OCI-LY7 (cell line): ENCODE measurements at regions not wholly inside any gene's neighbourhood (a gene's known extent, or its start where the extent isn't known, plus 50 kb on each side); places are given as distances from the start of the nearest gene placed in this dataset.

ENCODE experiments used
- BruUV-seq: library from RNA; stranded (reverse); fragments of 400-500 nt; replicated peaks from 2 replicates; lab custom pipeline; 2021; lab: Mats Ljungman, UMichigan
- CTCF ChIA-PET: fragments of 300-600 bp; sonication (Branson Sonifier 250); formaldehyde crosslinking; loops from one replicate; lab custom pipeline; 2022; ENCODE audit warnings: antibody characterized with exemption; ENCODE audit not compliant: unreplicated experiment; lab: Charles Lee
- POLR2A ChIA-PET: fragments of 300-600 bp; sonication (Branson Sonifier 250); formaldehyde crosslinking; loops from one replicate; lab custom pipeline; 2022; ENCODE audit warnings: antibody characterized with exemption; lab: Charles Lee
- DNase-seq: peaks from one replicate; pipeline ENCODE4 v3.0.0-alpha.2; 2015; ENCODE audit warnings: low spot score
- H2AFZ ChIP-seq: fragments of 200-600 bp; sonication (generic), shearing (Covaris generic); 2 replicates; pipeline ENCODE4 v1.6.1; 2014; ENCODE audit warnings: mild to moderate bottlenecking, antibody characterized with exemption, low read length, moderate library complexity
- H3K27ac ChIP-seq: fragments of 200-600 bp; sonication (generic); 2 replicates; pipeline ENCODE4 v1.5.1; 2014; ENCODE audit warnings: mixed run types, low read depth, mild to moderate bottlenecking, moderate library complexity, low read length, inconsistent platforms; ENCODE audit not compliant: poor library complexity, severe bottlenecking
- H3K36me3 ChIP-seq: fragments of 200-600 bp; sonication (generic); 2 replicates; pipeline ENCODE4 v1.6.1; 2014; ENCODE audit warnings: mild to moderate bottlenecking, antibody characterized with exemption, low read length, moderate library complexity, mixed read lengths; ENCODE audit not compliant: insufficient read depth
- H3K4me1 ChIP-seq: fragments of 200-600 bp; sonication (generic); 2 replicates; pipeline ENCODE4 v1.5.1; 2014; ENCODE audit warnings: mild to moderate bottlenecking, low read length; ENCODE audit not compliant: insufficient read depth, poor library complexity, severe bottlenecking
- H3K4me2 ChIP-seq: fragments of 200-600 bp; sonication (generic); 2 replicates; pipeline ENCODE4 v1.6.1; 2014; ENCODE audit warnings: mild to moderate bottlenecking, low read length
- H3K4me3 ChIP-seq: fragments of 200-600 bp; sonication (generic); 2 replicates; pipeline ENCODE4 v1.5.1; 2014; ENCODE audit warnings: mild to moderate bottlenecking, low read depth, low read length; ENCODE audit not compliant: poor library complexity, severe bottlenecking
- H3K79me2 ChIP-seq: fragments of 200-600 bp; sonication (generic); 2 replicates; pipeline ENCODE4 v1.6.1; 2016; ENCODE audit warnings: low read depth, mild to moderate bottlenecking, low read length, moderate library complexity, mixed read lengths; ENCODE audit not compliant: insufficient read depth
- H3K9me2 ChIP-seq: fragments of 200-600 bp; sonication (generic); 2 replicates; pipeline ENCODE4 v1.6.1; 2016; ENCODE audit warnings: mild to moderate bottlenecking, low read length, mixed read lengths; ENCODE audit not compliant: insufficient read depth
- H3K9me3 ChIP-seq: fragments of 200-600 bp; sonication (generic); 2 replicates; pipeline ENCODE4 v1.6.1; 2014; ENCODE audit warnings: mild to moderate bottlenecking, mixed run types, low read length, mixed read lengths
- H4K20me1 ChIP-seq: fragments of 200-600 bp; sonication (generic); 2 replicates; pipeline ENCODE4 v1.6.1; 2014; ENCODE audit warnings: mild to moderate bottlenecking, antibody characterized with exemption, low read length, moderate library complexity, mixed read lengths; ENCODE audit not compliant: insufficient read depth
- CTCF ChIP-seq: fragments of 200-600 bp; sonication (generic); conservative IDR thresholded peaks from 2 replicates; pipeline ENCODE4 v1.5.1; 2014; ENCODE audit warnings: mild to moderate bottlenecking, antibody characterized with exemption, low read length, moderate library complexity, mixed read lengths
- EZH2phosphoT487 ChIP-seq: fragments of 200-600 bp; sonication (generic); IDR thresholded peaks from 2 replicates; pipeline ENCODE4 v1.6.1; 2018; ENCODE audit warnings: low read depth, borderline replicate concordance, mild to moderate bottlenecking, mixed run types, antibody characterized with exemption, low read length, moderate library complexity, mixed read lengths
- intact Hi-C: fragments of 100-400 bp; cut with micrococcal nuclease; formaldehyde crosslinking; loops from one replicate; pipeline ENCODE4 v1.10.0; 2022; ENCODE audit not compliant: unreplicated experiment

GRCh38 chr17:71709271-71709890, 411.4 kb upstream of the SOX9 start:
- no peak overlapping the region for H3K4me3 ChIP-seq
- no peak overlapping the region for H3K27ac ChIP-seq
- H2AFZ ChIP-seq, result no peak overlapping the region
- BruUV-seq, result no TSS peak
- H4K20me1 ChIP-seq, result no peaks in the 10 kb centered on the region
- no peaks in the 10 kb centered on the region for H3K36me3 ChIP-seq
- TF ChIP-seq EZH2phosphoT487 (no peak), CTCF (no peak)
- no peaks in the 10 kb centered on the region for H3K4me1 ChIP-seq
- ChIA-PET POLR2A (no interaction called here), CTCF (no interaction called here)
- H3K79me2 ChIP-seq, result no peaks in the 10 kb centered on the region
- intact Hi-C loops, result no loop called here
- DNase-seq, result no peak
- H3K9me3 ChIP-seq, result no peaks in the 10 kb centered on the region
- no peak overlapping the region for H3K4me2 ChIP-seq
- no peaks in the 10 kb centered on the region for H3K9me2 ChIP-seq

DNA sequence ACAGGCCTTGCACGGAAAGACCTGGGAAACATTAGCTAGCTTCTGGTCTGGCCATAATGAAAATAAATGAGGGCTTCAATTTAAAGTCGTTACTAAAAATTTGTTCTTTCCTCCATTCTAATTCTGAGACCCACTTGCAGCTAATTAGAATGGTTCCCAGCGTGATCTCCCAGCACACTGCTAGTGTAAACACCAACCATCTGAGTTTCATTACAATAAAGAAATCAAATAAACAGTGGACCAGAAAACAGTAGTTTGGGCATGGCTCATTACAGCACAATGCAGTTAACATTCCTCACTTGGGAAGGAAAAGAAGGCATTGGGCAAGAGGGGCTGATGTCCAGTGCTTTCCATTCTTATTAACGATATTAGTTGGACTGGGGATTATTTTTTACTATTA, 410.9 kb upstream of the SOX9 start:
- intact Hi-C loops, result no loop called here
- no peak for DNase-seq
- Histone ChIP-seq H3K4me2 (no peak overlapping the region), H3K36me3 (no peaks in the 10 kb centered on the region), H4K20me1 (no peaks in the 10 kb centered on the region), H3K9me3 (no peaks in the 10 kb centered on the region), H3K9me2 (no peaks in the 10 kb centered on the region), H3K4me1 (no peaks in the 10 kb centered on the region), H3K79me2 (no peaks in the 10 kb centered on the region), H2AFZ (no peak overlapping the region), H3K27ac (no peak overlapping the region), H3K4me3 (no peak overlapping the region)
- no peak for TF ChIP-seq CTCF
- TF ChIP-seq EZH2phosphoT487, result no peak
- CTCF ChIA-PET, result no interaction called here
- BruUV-seq, result no TSS peak
- POLR2A ChIA-PET, result no interaction called here

- Histone ChIP-seq H3K4me3 (no peak overlapping the region), H3K27ac (no peak overlapping the region), H3K36me3 (no peaks in the 10 kb centered on the region), H2AFZ (no peak overlapping the region), H3K79me2 (no peaks in the 10 kb centered on the region), H4K20me1 (no peaks in the 10 kb centered on the region), H3K9me2 (no peaks in the 10 kb centered on the region), H3K4me2 (no peak overlapping the region), H3K9me3 (no peaks in the 10 kb centered on the region), H3K4me1 (no peaks in the 10 kb centered on the region)
- BruUV-seq, result no TSS peak
- DNase-seq, result no peak
- intact Hi-C loops, result no loop called here
- TF ChIP-seq EZH2phosphoT487, result no peak
- TF ChIP-seq CTCF, result no peak
- POLR2A ChIA-PET, result no interaction called here
- CTCF ChIA-PET, result no interaction called here
Measured at GRCh38 chr17:71710816-71711215, 410.0 kb upstream of the SOX9 start.
